Neural progenitor cell (in vitro differentiated cells): ENCODE measurements at regions not wholly inside any gene's neighbourhood (a gene's known extent, or its start where the extent isn't known, plus 50 kb on each side); places are given as distances from the start of the nearest gene placed in this dataset.

Experiments
- DNase-seq: peaks from one replicate; pipeline ENCODE4 v3.0.0-alpha.2; 2016; ENCODE audit warnings: low spot score
- H2AFZ ChIP-seq: fragments of 200-600 bp; sonication (generic); replicated peaks from 2 replicates; pipeline ENCODE4 v1.6.1; 2016; ENCODE audit warnings: antibody characterized with exemption
- H3F3A ChIP-seq: fragments of 200-600 bp; sonication (generic); 2 replicates; pipeline ENCODE4 v1.6.1; 2016; ENCODE audit warnings: antibody characterized with exemption, low read depth
- H3K27ac ChIP-seq: fragments of 200-600 bp; sonication (generic); 2 replicates; pipeline ENCODE4 v1.5.1; 2016; ENCODE audit warnings: mild to moderate bottlenecking
- H3K27me3 ChIP-seq: fragments of 200-600 bp; sonication (generic); 2 replicates; pipeline ENCODE4 v1.6.1; 2016; ENCODE audit warnings: mild to moderate bottlenecking, moderate library complexity
- H3K36me3 ChIP-seq: fragments of 200-600 bp; sonication (generic); 2 replicates; pipeline ENCODE4 v1.5.1; 2016
- H3K4me1 ChIP-seq: fragments of 200-600 bp; sonication (generic); 2 replicates; pipeline ENCODE4 v1.6.1; 2016; ENCODE audit warnings: mixed run types
- H3K4me2 ChIP-seq: fragments of 200-600 bp; sonication (generic); 2 replicates; pipeline ENCODE4 v1.6.1; 2016
- H3K4me3 ChIP-seq: fragments of 200-600 bp; sonication (generic); 2 replicates; pipeline ENCODE4 v1.5.1; 2016
- H3K79me2 ChIP-seq: fragments of 200-600 bp; sonication (generic); 2 replicates; pipeline ENCODE4 v1.6.1; 2016; ENCODE audit warnings: low read depth
- H3K9ac ChIP-seq: fragments of 200-600 bp; sonication (generic); 2 replicates; pipeline ENCODE4 v1.6.1; 2016
- H3K9me3 ChIP-seq: fragments of 200-600 bp; sonication (generic); 2 replicates; pipeline ENCODE4 v1.5.1; 2016; ENCODE audit warnings: low read depth
- H4K20me1 ChIP-seq: fragments of 200-600 bp; sonication (generic); 2 replicates; pipeline ENCODE4 v1.6.1; 2016; ENCODE audit warnings: low read depth
- H3K27ac Mint-ChIP-seq: 3 replicates; pipeline ENCODE4 v1.8.0; 2021; ENCODE audit warnings: mixed read lengths
- H3K27me3 Mint-ChIP-seq: 2 replicates; pipeline ENCODE4 v1.8.0; 2022; ENCODE audit warnings: low read depth, mild to moderate bottlenecking, inconsistent platforms, moderate library complexity, mixed read lengths; ENCODE audit not compliant: insufficient read depth
- H3K36me3 Mint-ChIP-seq: 3 replicates; pipeline ENCODE4 v1.8.0; 2021; ENCODE audit warnings: mixed read lengths
- H3K4me1 Mint-ChIP-seq: 3 replicates; pipeline ENCODE4 v1.8.0; 2021; ENCODE audit warnings: mixed read lengths
- H3K4me3 Mint-ChIP-seq: 3 replicates; pipeline ENCODE4 v1.8.0; 2021; ENCODE audit warnings: mild to moderate bottlenecking, moderate library complexity, mixed read lengths
- H3K9me3 Mint-ChIP-seq: 3 replicates; pipeline ENCODE4 v1.8.0; 2020; ENCODE audit warnings: mixed read lengths
- CTCF ChIP-seq: fragments of 200-600 bp; sonication (generic); IDR thresholded peaks from 2 replicates; pipeline ENCODE4 v1.5.1; 2017; ENCODE audit warnings: antibody characterized with exemption, mild to moderate bottlenecking
- EZH2 ChIP-seq: fragments of 200-600 bp; sonication (generic); IDR thresholded peaks from 2 replicates; pipeline ENCODE4 v1.6.1; 2017; ENCODE audit warnings: antibody characterized with exemption, mild to moderate bottlenecking, moderate library complexity
- EZH2phosphoT487 ChIP-seq: fragments of 200-600 bp; sonication (generic); IDR thresholded peaks from 2 replicates; pipeline ENCODE4 v1.6.1; 2017; ENCODE audit warnings: antibody characterized with exemption

DNA sequence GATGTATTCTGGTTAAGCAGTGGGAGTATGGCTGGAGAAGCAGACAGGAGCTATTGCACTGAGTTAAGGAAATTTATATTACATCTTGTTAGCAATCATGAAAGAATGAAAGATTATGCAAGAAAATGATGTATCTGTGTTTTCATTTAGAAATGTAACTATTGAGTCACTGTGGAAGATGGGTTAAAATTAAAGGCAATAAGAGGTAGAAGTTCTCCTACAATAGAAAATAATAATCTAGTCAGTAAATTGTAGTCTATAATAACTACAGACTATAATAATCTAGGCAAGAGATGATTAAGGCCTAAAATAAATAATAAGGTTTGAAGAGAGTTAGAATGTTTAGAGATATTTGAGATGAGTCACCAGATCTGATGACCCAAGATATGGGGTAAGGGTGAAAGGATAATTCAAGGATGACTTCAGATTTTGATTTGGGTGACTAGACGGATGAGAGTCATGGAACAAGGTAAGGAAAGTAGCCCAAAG, 371.9 kb upstream of the KCNH7 start:
- Mint-ChIP-seq H3K4me1 (peaks cover 28% of the 10 kb centered on the region), H3K36me3 (no peaks in the 10 kb centered on the region), H3K4me3 (no peak overlapping the region), H3K27me3 (peaks cover 2% of the 10 kb centered on the region), H3K9me3 (no peaks in the 10 kb centered on the region), H3K27ac (no peak overlapping the region)
- H3F3A ChIP-seq = peaks cover 16% of the 10 kb centered on the region
- no peaks in the 10 kb centered on the region for H3K79me2 ChIP-seq
- H2AFZ ChIP-seq = no peak overlapping the region
- DNase-seq = no peak
- no peak for TF ChIP-seq CTCF
- TF ChIP-seq EZH2phosphoT487 = no peak
- no peak for TF ChIP-seq EZH2
- no peak overlapping the region for H3K27ac ChIP-seq
- no peak overlapping the region for H3K4me3 ChIP-seq
- H3K4me1 ChIP-seq = peaks cover 39% of the 10 kb centered on the region
- no peaks in the 10 kb centered on the region for H3K9me3 ChIP-seq
- H3K9ac ChIP-seq = no peak overlapping the region
- H3K4me2 ChIP-seq = no peak overlapping the region
- H4K20me1 ChIP-seq = no peaks in the 10 kb centered on the region
- no peaks in the 10 kb centered on the region for H3K36me3 ChIP-seq
- no peaks in the 10 kb centered on the region for H3K27me3 ChIP-seq

DNA sequence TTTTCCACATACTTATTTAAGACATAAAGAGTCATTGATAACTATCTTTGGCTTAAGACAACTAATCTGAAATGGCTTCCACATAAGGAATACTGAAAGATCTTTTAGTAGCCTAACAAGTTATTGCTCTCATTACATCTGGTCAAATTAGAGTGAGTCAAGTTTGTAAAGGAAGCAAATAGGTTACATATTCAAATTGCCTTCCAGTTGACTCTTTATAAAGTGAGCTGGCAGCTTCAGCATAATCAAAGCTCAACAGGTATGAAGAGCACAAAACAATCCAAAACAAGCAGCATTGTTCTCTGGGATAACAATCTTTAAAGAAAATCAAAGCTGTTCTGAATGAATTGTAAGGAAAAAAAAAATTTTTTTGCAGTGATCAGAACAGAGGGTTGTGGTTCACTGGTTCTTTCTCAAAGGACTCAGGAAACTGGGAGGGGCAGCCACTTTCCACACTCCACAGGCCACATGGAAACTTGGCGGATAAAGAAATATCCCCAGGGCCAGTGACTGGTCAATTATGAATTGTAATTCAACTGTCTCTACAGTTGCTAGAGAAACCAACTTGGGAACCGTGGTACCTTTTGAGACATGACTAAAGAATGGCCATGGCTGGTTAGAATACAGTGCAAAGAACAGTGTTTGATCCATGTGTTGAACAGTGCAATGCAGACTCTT, 369.3 kb upstream of the KCNH7 start:
- no peaks in the 10 kb centered on the region for H3K9me3 Mint-ChIP-seq
- Histone ChIP-seq H3K4me2 (no peak overlapping the region), H3K27ac (no peak overlapping the region), H3K4me3 (no peak overlapping the region), H2AFZ (peak overlapping the region; percentile 51), H3K27me3 (no peaks in the 10 kb centered on the region), H3K79me2 (no peaks in the 10 kb centered on the region), H4K20me1 (no peaks in the 10 kb centered on the region), H3K4me1 (peaks cover 63% of the 10 kb centered on the region), H3K9me3 (no peaks in the 10 kb centered on the region), H3F3A (peaks cover 23% of the 10 kb centered on the region), H3K9ac (no peak overlapping the region), H3K36me3 (no peaks in the 10 kb centered on the region)
- no peak overlapping the region for H3K4me3 Mint-ChIP-seq
- peaks cover 2% of the 10 kb centered on the region for H3K27me3 Mint-ChIP-seq
- no peak overlapping the region for H3K27ac Mint-ChIP-seq
- no peaks in the 10 kb centered on the region for H3K36me3 Mint-ChIP-seq
- TF ChIP-seq EZH2phosphoT487 = no peak
- TF ChIP-seq EZH2 = no peak
- no peak for TF ChIP-seq CTCF
- DNase-seq = no peak
- H3K4me1 Mint-ChIP-seq = peaks cover 29% of the 10 kb centered on the region

GRCh38 chr2:163205589-163206254, 367.2 kb upstream of the KCNH7 start:
- H3K27me3 ChIP-seq = no peaks in the 10 kb centered on the region
- Mint-ChIP-seq H3K27me3 (peaks cover 4% of the 10 kb centered on the region), H3K4me1 (peaks cover 29% of the 10 kb centered on the region), H3K27ac (peak overlapping the region; percentile 60), H3K9me3 (no peaks in the 10 kb centered on the region), H3K36me3 (no peaks in the 10 kb centered on the region), H3K4me3 (no peak overlapping the region)
- peak overlapping the region; percentile 21 for H3K4me2 ChIP-seq
- H3K4me3 ChIP-seq = no peak overlapping the region
- H3K27ac ChIP-seq = peak overlapping the region; percentile 84
- H3F3A ChIP-seq = peaks cover 23% of the 10 kb centered on the region
- H3K4me1 ChIP-seq = peaks cover 64% of the 10 kb centered on the region
- no peaks in the 10 kb centered on the region for H3K9me3 ChIP-seq
- H3K36me3 ChIP-seq = no peaks in the 10 kb centered on the region
- H3K79me2 ChIP-seq = no peaks in the 10 kb centered on the region
- peak overlapping the region; percentile 27 for H2AFZ ChIP-seq
- DNase-seq = peak; percentile 62
- TF ChIP-seq EZH2phosphoT487 (no peak), CTCF (no peak), EZH2 (no peak)
- no peak overlapping the region for H3K9ac ChIP-seq
- no peaks in the 10 kb centered on the region for H4K20me1 ChIP-seq
